Dedifferentiated amniotic fluid mesenchymal stem cell (primary cell): ENCODE measurements at regions not wholly inside any gene's neighbourhood (a gene's known extent, or its start where the extent isn't known, plus 50 kb on each side); places are given as distances from the start of the nearest gene placed in this dataset.
"Not testable (repeated sequence)": the region's sequence is repeated elsewhere in the genome, so short reads cannot be mapped to it uniquely, and the experiment has no call there.

Experiments
- DNase-seq: peaks from one replicate; pipeline ENCODE4 v3.0.0-alpha.2; 2016; ENCODE audit errors: extremely low spot score

GRCh38 chr13:47892374-47892773, 108.7 kb downstream of the SUCLA2 start:
- DNase-seq: no peak

- DNase-seq: no peak
Observed at GRCh38 chr13:47890146-47890814, 110.8 kb downstream of the SUCLA2 start.

- no peak for DNase-seq
Observed at GRCh38 chr13:47886314-47886713, 114.8 kb downstream of the SUCLA2 start.

GRCh38 chr13:47875201-47875600, 125.9 kb downstream of the SUCLA2 start:
- DNase-seq: no peak

- DNase-seq: not testable (repeated sequence)
Observed at GRCh38 chr13:47873987-47874386, 127.1 kb downstream of the SUCLA2 start.

GRCh38 chr13:47873319-47873718, 127.8 kb downstream of the SUCLA2 start:
- not testable (repeated sequence) for DNase-seq

- no peak for DNase-seq
Observed at GRCh38 chr13:47869776-47870175, 131.3 kb downstream of the SUCLA2 start.

- DNase-seq: no peak
Observed at GRCh38 chr13:47865883-47866282, 135.2 kb downstream of the SUCLA2 start.

- DNase-seq: no peak
Observed at GRCh38 chr13:47862841-47863240, 138.2 kb downstream of the SUCLA2 start.

GRCh38 chr13:47859165-47859564, 141.9 kb downstream of the SUCLA2 start:
- no peak for DNase-seq

- DNase-seq: no peak
Observed at GRCh38 chr13:47858042-47859025, 142.7 kb downstream of the SUCLA2 start.

- DNase-seq: no peak
Observed at GRCh38 chr13:47853236-47853635, 147.8 kb downstream of the SUCLA2 start.

GRCh38 chr13:47846886-47847285, 154.2 kb downstream of the SUCLA2 start:
- no peak for DNase-seq

- no peak for DNase-seq
Observed at GRCh38 chr13:47845981-47846380, 155.1 kb downstream of the SUCLA2 start.

GRCh38 chr13:47843005-47843404, 158.1 kb downstream of the SUCLA2 start:
- DNase-seq: no peak

- no peak for DNase-seq
Observed at GRCh38 chr13:47841151-47841550, 159.9 kb downstream of the SUCLA2 start.

- no peak for DNase-seq
Observed at GRCh38 chr13:47837906-47838305, 163.2 kb downstream of the SUCLA2 start.

- DNase-seq: no peak
Observed at GRCh38 chr13:47837104-47837880, 163.8 kb downstream of the SUCLA2 start.

GRCh38 chr13:47835470-47836228, 165.4 kb downstream of the SUCLA2 start:
- no peak for DNase-seq

- DNase-seq: no peak
Observed at GRCh38 chr13:47832458-47832972, 168.6 kb downstream of the SUCLA2 start.

GRCh38 chr13:47831265-47831664, 169.8 kb downstream of the SUCLA2 start:
- no peak for DNase-seq
